IPS-15b (cell line): ENCODE measurements at regions not wholly inside any gene's neighbourhood (a gene's known extent, or its start where the extent isn't known, plus 50 kb on each side); places are given as distances from the start of the nearest gene placed in this dataset.

Experiments
- H3K27me3 ChIP-seq: one replicate; pipeline ENCODE4 v1.6.1; 2013; ENCODE audit warnings: low read length; ENCODE audit not compliant: control insufficient read depth, insufficient read depth
- H3K36me3 ChIP-seq: one replicate; pipeline ENCODE4 v1.6.1; 2013; ENCODE audit warnings: low read length; ENCODE audit not compliant: control insufficient read depth, insufficient read depth
- H3K4me1 ChIP-seq: one replicate; pipeline ENCODE4 v1.6.1; 2013; ENCODE audit warnings: mild to moderate bottlenecking, low read length; ENCODE audit not compliant: control insufficient read depth, insufficient read depth
- H3K4me3 ChIP-seq: one replicate; pipeline ENCODE4 v1.5.1; 2013; ENCODE audit warnings: low read depth, low read length
- H3K9ac ChIP-seq: one replicate; pipeline ENCODE4 v1.6.1; 2013; ENCODE audit warnings: low read depth, mild to moderate bottlenecking, low read length
- H3K9me3 ChIP-seq: one replicate; pipeline ENCODE4 v1.6.1; 2013; ENCODE audit warnings: mild to moderate bottlenecking, low read length; ENCODE audit not compliant: control insufficient read depth, insufficient read depth

GRCh38 chr11:114918286-114918685, 240.0 kb downstream of the NXPE2 start:
- Histone ChIP-seq H3K9ac (no peak overlapping the region), H3K4me3 (no peak overlapping the region), H3K27me3 (no peaks in the 10 kb centered on the region), H3K36me3 (no peaks in the 10 kb centered on the region), H3K4me1 (no peaks in the 10 kb centered on the region), H3K9me3 (no peaks in the 10 kb centered on the region)

- no peaks in the 10 kb centered on the region for H3K36me3 ChIP-seq
- H3K9me3 ChIP-seq = no peaks in the 10 kb centered on the region
- no peaks in the 10 kb centered on the region for H3K4me1 ChIP-seq
- no peak overlapping the region for H3K9ac ChIP-seq
- no peaks in the 10 kb centered on the region for H3K27me3 ChIP-seq
- H3K4me3 ChIP-seq = no peak overlapping the region
Measured at GRCh38 chr11:114921697-114922096, 243.4 kb downstream of the NXPE2 start.

GRCh38 chr11:114924042-114924441, 245.7 kb downstream of the NXPE2 start:
- H3K9me3 ChIP-seq = no peaks in the 10 kb centered on the region
- no peaks in the 10 kb centered on the region for H3K27me3 ChIP-seq
- H3K36me3 ChIP-seq = no peaks in the 10 kb centered on the region
- H3K9ac ChIP-seq = no peak overlapping the region
- no peaks in the 10 kb centered on the region for H3K4me1 ChIP-seq
- H3K4me3 ChIP-seq = no peak overlapping the region

- H3K4me1 ChIP-seq = no peaks in the 10 kb centered on the region
- no peaks in the 10 kb centered on the region for H3K36me3 ChIP-seq
- no peaks in the 10 kb centered on the region for H3K27me3 ChIP-seq
- no peaks in the 10 kb centered on the region for H3K9me3 ChIP-seq
- no peak overlapping the region for H3K4me3 ChIP-seq
- H3K9ac ChIP-seq = no peak overlapping the region
Measured at GRCh38 chr11:114925591-114925990, 247.3 kb downstream of the NXPE2 start.

GRCh38 chr11:114928260-114928870, 250.0 kb downstream of the NXPE2 start:
- no peaks in the 10 kb centered on the region for H3K4me1 ChIP-seq
- H3K27me3 ChIP-seq = no peaks in the 10 kb centered on the region
- no peaks in the 10 kb centered on the region for H3K9me3 ChIP-seq
- H3K9ac ChIP-seq = no peak overlapping the region
- no peaks in the 10 kb centered on the region for H3K36me3 ChIP-seq
- no peak overlapping the region for H3K4me3 ChIP-seq

GRCh38 chr11:114929351-114930000, 251.1 kb downstream of the NXPE2 start:
- H3K36me3 ChIP-seq = no peaks in the 10 kb centered on the region
- no peaks in the 10 kb centered on the region for H3K27me3 ChIP-seq
- H3K9me3 ChIP-seq = no peaks in the 10 kb centered on the region
- H3K4me1 ChIP-seq = no peaks in the 10 kb centered on the region
- H3K9ac ChIP-seq = no peak overlapping the region
- no peak overlapping the region for H3K4me3 ChIP-seq

GRCh38 chr11:114938799-114939198, 260.5 kb downstream of the NXPE2 start:
- Histone ChIP-seq H3K36me3 (no peaks in the 10 kb centered on the region), H3K9ac (no peak overlapping the region), H3K9me3 (peaks cover 13% of the 10 kb centered on the region), H3K27me3 (no peaks in the 10 kb centered on the region), H3K4me3 (no peak overlapping the region), H3K4me1 (no peaks in the 10 kb centered on the region)

GRCh38 chr11:114942207-114942606, 263.9 kb downstream of the NXPE2 start:
- Histone ChIP-seq H3K9ac (no peak overlapping the region), H3K36me3 (no peaks in the 10 kb centered on the region), H3K27me3 (no peaks in the 10 kb centered on the region), H3K4me3 (no peak overlapping the region), H3K9me3 (peaks cover 13% of the 10 kb centered on the region), H3K4me1 (no peaks in the 10 kb centered on the region)

- Histone ChIP-seq H3K27me3 (no peaks in the 10 kb centered on the region), H3K36me3 (no peaks in the 10 kb centered on the region), H3K4me1 (no peaks in the 10 kb centered on the region), H3K9me3 (no peaks in the 10 kb centered on the region), H3K9ac (no peak overlapping the region), H3K4me3 (no peak overlapping the region)
Measured at GRCh38 chr11:114949614-114950351, 271.5 kb downstream of the NXPE2 start.

GRCh38 chr11:114953039-114953438, 274.7 kb downstream of the NXPE2 start:
- H3K9ac ChIP-seq = no peak overlapping the region

GRCh38 chr11:114955923-114956322, 277.6 kb downstream of the NXPE2 start:
- H3K27me3 ChIP-seq = no peaks in the 10 kb centered on the region
- H3K9me3 ChIP-seq = no peaks in the 10 kb centered on the region

More at GRCh38 chr11:114953039-114953438, 274.7 kb downstream of the NXPE2 start:
- Histone ChIP-seq H3K4me1 (no peaks in the 10 kb centered on the region), H3K9me3 (no peaks in the 10 kb centered on the region), H3K36me3 (no peaks in the 10 kb centered on the region), H3K27me3 (no peaks in the 10 kb centered on the region), H3K4me3 (no peak overlapping the region)

GRCh38 chr11:114956566-114956965, 278.2 kb downstream of the NXPE2 start:
- no peak overlapping the region for H3K9ac ChIP-seq
- H3K27me3 ChIP-seq = no peaks in the 10 kb centered on the region
- no peaks in the 10 kb centered on the region for H3K4me1 ChIP-seq
- H3K36me3 ChIP-seq = no peaks in the 10 kb centered on the region
- H3K4me3 ChIP-seq = no peak overlapping the region
- H3K9me3 ChIP-seq = no peaks in the 10 kb centered on the region

More at GRCh38 chr11:114955923-114956322, 277.6 kb downstream of the NXPE2 start:
- H3K4me1 ChIP-seq = no peaks in the 10 kb centered on the region
- H3K36me3 ChIP-seq = no peaks in the 10 kb centered on the region
- H3K4me3 ChIP-seq = no peak overlapping the region
- no peak overlapping the region for H3K9ac ChIP-seq
